Thymus (tissue), 11 donors: ENCODE measurements at regions not wholly inside any gene's neighbourhood (a gene's known extent, or its start where the extent isn't known, plus 50 kb on each side); places are given as distances from the start of the nearest gene placed in this dataset.

Experiments
- DNase-seq, 9 donors: peaks; one replicate each; pipeline ENCODE4 v3.0.0-alpha.2; 2013; ENCODE audit warnings: low spot score in 9 of 9, low read depth in 6 of 9, missing footprints in 1 of 9
- H3K27ac ChIP-seq, 2 donors: one replicate each; pipeline ENCODE4 v1.5.1; 2013; ENCODE audit warnings: control low read depth in 1 of 2, low read depth in 1 of 2, low read length in 1 of 2, mild to moderate bottlenecking in 1 of 2, moderate library complexity in 1 of 2
- H3K27me3 ChIP-seq, 2 donors: one replicate each; pipeline ENCODE4 v1.5.1; 2013; ENCODE audit warnings: low read length in 1 of 2; ENCODE audit not compliant: control insufficient read depth in 2 of 2, insufficient read depth in 1 of 2
- H3K36me3 ChIP-seq, 2 donors: one replicate each; pipeline ENCODE4 v1.5.1; 2013; ENCODE audit warnings: low read length in 1 of 2, mild to moderate bottlenecking in 1 of 2, moderate library complexity in 1 of 2; ENCODE audit not compliant: control insufficient read depth in 2 of 2, insufficient read depth in 2 of 2
- H3K4me1 ChIP-seq, 2 donors: one replicate each; pipeline ENCODE4 v1.5.1; 2013; ENCODE audit warnings: low read length in 2 of 2; ENCODE audit not compliant: control insufficient read depth in 2 of 2, insufficient read depth in 2 of 2
- H3K4me3 ChIP-seq, 2 donors: one replicate each; pipeline ENCODE4 v1.5.1; 2013; ENCODE audit warnings: low read length in 2 of 2, control low read depth in 1 of 2, mild to moderate bottlenecking in 1 of 2
- H3K9me3 ChIP-seq, 2 donors: one replicate each; pipeline ENCODE4 v1.5.1; 2013; ENCODE audit warnings: low read length in 1 of 2, mild to moderate bottlenecking in 1 of 2; ENCODE audit not compliant: control insufficient read depth in 2 of 2, insufficient read depth in 1 of 2
- WGBS: extraction: QIAGEN DNeasy Blood & Tissue Kit; methylation state at CpG from one replicate; pipeline ENCODE4 v1.1.7; 2013; 5-methylcytosine and 5-hydroxymethylcytosine counted together
- donor health status: healthy.

DNA sequence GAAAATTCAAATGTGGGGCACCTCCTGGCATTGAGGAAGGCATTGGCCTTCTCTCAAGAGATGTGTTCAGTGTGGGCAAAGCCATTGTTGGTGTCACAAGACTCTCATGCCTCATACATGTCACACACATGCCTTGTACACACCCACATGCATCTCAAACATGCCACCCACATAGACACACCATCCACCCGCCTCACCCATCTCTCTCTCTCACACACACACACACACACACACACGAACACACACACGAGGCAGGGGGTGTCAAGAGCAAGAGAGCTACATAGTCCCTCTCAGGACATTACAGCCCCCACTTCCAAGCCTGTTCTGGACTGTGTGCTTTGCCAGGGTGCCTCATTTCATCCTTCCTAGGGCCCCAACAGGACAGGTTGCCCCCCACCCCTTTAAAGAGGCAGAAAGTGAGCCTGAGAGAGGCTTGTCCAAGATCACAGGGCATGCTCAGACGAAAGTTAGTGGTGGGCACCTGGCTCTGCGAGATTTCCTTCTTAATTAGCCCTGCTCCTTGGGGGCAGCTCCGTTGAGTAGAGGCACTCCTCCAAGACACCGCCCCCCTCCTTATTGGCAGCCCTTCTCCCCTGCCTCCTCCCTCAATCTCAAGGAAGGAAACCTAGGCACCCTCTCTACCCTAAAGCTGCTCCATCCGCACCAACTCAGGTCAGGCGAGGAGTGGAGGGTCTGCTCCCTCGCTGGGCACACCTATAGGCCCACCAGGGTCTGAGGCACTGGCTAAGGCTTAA is 50.5 kb upstream of the CCDC174 start:
- DNase-seq: no peak
- no peaks in the 10 kb centered on the region for H3K36me3 ChIP-seq
- H3K27me3 ChIP-seq: peaks cover 50 to 78% of the 10 kb centered on the region in 2 donors
- H3K4me3 ChIP-seq: no peak overlapping the region
- no peak overlapping the region for H3K27ac ChIP-seq
- 70% methylated on average over 10 of the region's 10 CpGs for WGBS
- peaks cover 0 to 5% of the 10 kb centered on the region in 2 donors for H3K9me3 ChIP-seq
- no peaks in the 10 kb centered on the region for H3K4me1 ChIP-seq

DNA sequence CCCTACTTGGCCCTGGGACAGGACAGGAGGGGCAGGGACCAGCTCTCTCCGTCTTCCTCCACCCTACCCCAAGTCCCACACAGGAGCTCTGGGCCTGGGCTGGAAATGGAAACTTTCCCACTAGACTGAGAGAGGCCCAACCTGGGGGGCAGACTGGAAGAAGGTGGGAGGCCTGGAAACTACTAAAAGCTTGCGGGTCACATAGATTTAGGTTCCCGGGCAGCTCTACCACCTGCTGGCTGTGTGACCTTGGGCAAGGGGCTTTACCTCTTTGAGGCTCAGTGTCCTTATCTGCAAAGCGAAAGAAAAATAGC is 49.9 kb upstream of the CCDC174 start:
- no peaks in the 10 kb centered on the region for H3K4me1 ChIP-seq
- DNase-seq: no peak
- H3K27ac ChIP-seq: no peak overlapping the region
- H3K4me3 ChIP-seq: no peak overlapping the region
- peaks cover 50 to 80% of the 10 kb centered on the region in 2 donors for H3K27me3 ChIP-seq
- peaks cover 0 to 5% of the 10 kb centered on the region in 2 donors for H3K9me3 ChIP-seq
- 34% methylated on average over 4 of the region's 4 CpGs for WGBS
- H3K36me3 ChIP-seq: no peaks in the 10 kb centered on the region
